HG02571 (cell line): ENCODE measurements at regions not wholly inside any gene's neighbourhood (a gene's known extent, or its start where the extent isn't known, plus 50 kb on each side); places are given as distances from the start of the nearest gene placed in this dataset.

Experiments
- ATAC-seq: cut with Tn5 transposase; IDR thresholded peaks from one replicate; pipeline ENCODE4 v1.9.1; 2021; ENCODE audit warnings: mild to moderate bottlenecking, moderate library complexity; ENCODE audit not compliant: unreplicated experiment

- ATAC-seq, result no peak
Observed at GRCh38 chr4:180698550-180699195, 1544.5 kb upstream of the TENM3 start.

GRCh38 chr4:180706766-180707165 lies 1536.4 kb upstream of the TENM3 start:
- ATAC-seq, result no peak

- no peak for ATAC-seq
Observed at GRCh38 chr4:180710628-180711337, 1532.4 kb upstream of the TENM3 start.

- no peak for ATAC-seq
Observed at GRCh38 chr4:180717451-180718033, 1525.7 kb upstream of the TENM3 start.

GRCh38 chr4:180721356-180721755 lies 1521.8 kb upstream of the TENM3 start:
- ATAC-seq, result no peak

- no peak for ATAC-seq
Observed at GRCh38 chr4:180726611-180727010, 1516.6 kb upstream of the TENM3 start.

GRCh38 chr4:180727478-180727877 lies 1515.7 kb upstream of the TENM3 start:
- ATAC-seq, result no peak

- ATAC-seq, result no peak
Observed at GRCh38 chr4:180734753-180735432, 1508.3 kb upstream of the TENM3 start.

GRCh38 chr4:180741703-180742102 lies 1501.5 kb upstream of the TENM3 start:
- no peak for ATAC-seq

- no peak for ATAC-seq
Observed at GRCh38 chr4:180745019-180745418, 1498.2 kb upstream of the TENM3 start.

- ATAC-seq, result no peak
Observed at GRCh38 chr4:180751009-180751408, 1492.2 kb upstream of the TENM3 start.

GRCh38 chr4:180757927-180758326 lies 1485.3 kb upstream of the TENM3 start:
- ATAC-seq, result no peak

- no peak for ATAC-seq
Observed at GRCh38 chr4:180766045-180766444, 1477.2 kb upstream of the TENM3 start.

- ATAC-seq, result no peak
Observed at GRCh38 chr4:180766944-180767729, 1476.1 kb upstream of the TENM3 start.

GRCh38 chr4:180768610-180769009 lies 1474.6 kb upstream of the TENM3 start:
- ATAC-seq, result no peak

GRCh38 chr4:180769791-180770190 lies 1473.4 kb upstream of the TENM3 start:
- no peak for ATAC-seq

- no peak for ATAC-seq
Observed at GRCh38 chr4:180770265-180770664, 1472.9 kb upstream of the TENM3 start.

GRCh38 chr4:180784940-180785339 lies 1458.3 kb upstream of the TENM3 start:
- no peak for ATAC-seq

GRCh38 chr4:180788729-180789128 lies 1454.5 kb upstream of the TENM3 start:
- no peak for ATAC-seq

- no peak for ATAC-seq
Observed at GRCh38 chr4:180789929-180790328, 1453.3 kb upstream of the TENM3 start.

- ATAC-seq, result no peak
Observed at GRCh38 chr4:180790471-180790870, 1452.7 kb upstream of the TENM3 start.
